ENCODE measurements at regions not wholly inside any gene's neighbourhood (a gene's known extent, or its start where the extent isn't known, plus 50 kb on each side); places are given as distances from the start of the nearest gene placed in this dataset.
A peak's percentile ranks its signal among the peaks of the same experiment; 100 is the strongest.

- DNase-seq (ENCODE audit: low read depth in 2 of 2): no peak
Measured at GRCh38 chrX:109312757-109313156, 169.1 kb downstream of the GUCY2F start.

- DNase-seq (ENCODE audit: low read depth in 2 of 2): no peak
Measured at GRCh38 chrX:109310031-109310430, 171.9 kb downstream of the GUCY2F start.

- no peak for DNase-seq (ENCODE audit: low read depth in 2 of 2)
Measured at GRCh38 chrX:109301177-109301576, 180.7 kb downstream of the GUCY2F start.

- DNase-seq (ENCODE audit: low read depth in 2 of 2): no peak
Measured at GRCh38 chrX:109300415-109300814, 181.5 kb downstream of the GUCY2F start.

GRCh38 chrX:109299091-109299490, 182.8 kb downstream of the GUCY2F start:
- DNase-seq (ENCODE audit: low read depth in 2 of 2): no peak

- DNase-seq (ENCODE audit: low read depth in 2 of 2): no peak
Measured at GRCh38 chrX:109294097-109294814, 187.6 kb downstream of the GUCY2F start.

- DNase-seq (ENCODE audit: low read depth in 2 of 2): no peak
Measured at GRCh38 chrX:109283870-109284269, 198.0 kb downstream of the GUCY2F start.

- no peak for DNase-seq (ENCODE audit: low read depth in 2 of 2)
Measured at GRCh38 chrX:109281483-109282275, 200.2 kb downstream of the GUCY2F start.

DNA sequence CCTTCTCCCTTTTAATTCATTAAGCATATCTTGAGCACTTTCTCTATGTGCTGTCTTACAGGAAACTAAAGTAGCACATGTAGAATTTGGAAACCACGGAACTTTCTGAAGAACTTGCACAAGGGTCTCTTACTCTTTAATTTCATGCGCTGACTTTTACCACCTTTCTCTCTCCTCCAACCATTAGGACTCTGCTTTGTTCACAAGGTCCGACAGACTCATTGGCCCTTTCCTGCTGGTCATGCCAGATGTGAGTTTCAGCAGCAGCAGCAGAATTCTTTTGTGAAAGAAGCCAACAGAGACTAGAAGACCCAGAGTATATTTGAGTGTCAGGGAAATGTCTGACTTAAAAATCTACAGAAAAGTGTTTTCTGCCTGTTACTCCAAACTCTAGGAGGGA, 207.1 kb downstream of the GUCY2F start:
- DNase-seq (ENCODE audit: low read depth in 2 of 2): no peak

GRCh38 chrX:109270580-109271484, 211.1 kb downstream of the GUCY2F start:
- peak; percentile 5 to 10 for DNase-seq (ENCODE audit: low read depth in 2 of 2)

DNA sequence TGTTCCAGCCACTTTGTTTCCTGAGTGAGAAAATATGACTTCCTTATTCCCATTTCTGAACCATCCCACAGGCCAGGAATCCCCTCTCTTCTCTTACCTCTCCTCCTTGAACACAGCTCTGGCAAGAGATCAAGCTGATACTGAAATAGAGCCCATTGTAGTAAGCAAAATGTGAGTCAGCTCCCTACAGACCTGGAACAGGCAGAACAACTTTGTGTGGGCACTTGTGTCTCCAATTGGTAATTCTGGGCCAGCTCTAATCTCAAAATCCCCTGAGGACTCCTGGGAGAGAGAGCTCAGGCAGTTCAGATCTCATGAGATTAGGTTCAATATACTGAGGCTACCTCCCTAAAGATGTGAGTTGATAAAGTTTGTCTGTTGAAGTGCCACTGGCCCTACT, 213.5 kb downstream of the GUCY2F start:
- no peak for DNase-seq (ENCODE audit: low read depth in 2 of 2)

DNA sequence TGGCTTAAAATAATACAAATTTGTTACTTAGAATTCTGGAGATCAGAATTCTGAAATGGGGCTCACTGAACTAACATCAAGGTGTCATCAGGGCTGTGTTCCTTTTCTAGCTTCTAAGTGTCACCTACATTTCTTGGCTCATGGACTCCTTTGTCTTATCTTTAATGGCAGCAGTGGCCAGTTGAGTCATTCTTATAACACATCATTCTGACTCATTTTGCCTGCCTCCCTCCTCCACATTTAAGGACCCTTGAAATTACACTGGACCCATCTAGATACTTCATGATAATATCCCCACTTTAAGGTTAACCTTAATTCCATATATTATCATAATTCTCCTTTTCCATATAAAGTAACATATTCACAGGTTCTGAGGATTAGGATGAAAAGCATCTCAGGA, 215.9 kb downstream of the GUCY2F start:
- no peak for DNase-seq (ENCODE audit: low read depth in 2 of 2)

GRCh38 chrX:109264878-109265277, 217.0 kb downstream of the GUCY2F start:
- no peak for DNase-seq (ENCODE audit: low read depth in 2 of 2)

GRCh38 chrX:109261279-109261678, 220.6 kb downstream of the GUCY2F start:
- no peak for DNase-seq (ENCODE audit: low read depth in 2 of 2)

DNA sequence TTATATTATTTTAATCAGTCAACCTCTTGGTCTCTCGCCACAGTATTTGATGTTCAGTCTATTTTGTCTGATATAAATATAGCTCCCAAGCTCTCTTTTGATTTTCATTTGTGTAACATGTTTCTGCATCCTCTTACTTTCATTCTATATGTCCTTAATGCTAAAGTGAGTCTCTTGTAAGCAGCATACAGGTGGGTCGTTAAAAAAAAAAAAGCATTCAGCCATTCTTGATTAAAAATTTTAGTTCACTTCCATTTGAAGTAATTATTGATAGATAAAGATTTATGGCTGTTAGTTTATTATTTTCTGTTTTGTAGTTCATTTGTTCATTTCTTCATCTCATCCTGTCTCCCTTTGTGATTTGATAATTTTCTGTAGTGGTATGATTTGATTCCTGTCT, 229.1 kb downstream of the GUCY2F start:
- no peak for DNase-seq (ENCODE audit: low read depth in 2 of 2)

GRCh38 chrX:109218761-109219160, 263.1 kb downstream of the GUCY2F start:
- no peak for DNase-seq (ENCODE audit: low read depth in 2 of 2)

GRCh38 chrX:109199726-109200125, 282.2 kb downstream of the GUCY2F start:
- no peak for DNase-seq (ENCODE audit: low read depth in 2 of 2)

- no peak for DNase-seq (ENCODE audit: low read depth in 2 of 2)
Measured at GRCh38 chrX:109190542-109190941, 291.3 kb downstream of the GUCY2F start.

DNA sequence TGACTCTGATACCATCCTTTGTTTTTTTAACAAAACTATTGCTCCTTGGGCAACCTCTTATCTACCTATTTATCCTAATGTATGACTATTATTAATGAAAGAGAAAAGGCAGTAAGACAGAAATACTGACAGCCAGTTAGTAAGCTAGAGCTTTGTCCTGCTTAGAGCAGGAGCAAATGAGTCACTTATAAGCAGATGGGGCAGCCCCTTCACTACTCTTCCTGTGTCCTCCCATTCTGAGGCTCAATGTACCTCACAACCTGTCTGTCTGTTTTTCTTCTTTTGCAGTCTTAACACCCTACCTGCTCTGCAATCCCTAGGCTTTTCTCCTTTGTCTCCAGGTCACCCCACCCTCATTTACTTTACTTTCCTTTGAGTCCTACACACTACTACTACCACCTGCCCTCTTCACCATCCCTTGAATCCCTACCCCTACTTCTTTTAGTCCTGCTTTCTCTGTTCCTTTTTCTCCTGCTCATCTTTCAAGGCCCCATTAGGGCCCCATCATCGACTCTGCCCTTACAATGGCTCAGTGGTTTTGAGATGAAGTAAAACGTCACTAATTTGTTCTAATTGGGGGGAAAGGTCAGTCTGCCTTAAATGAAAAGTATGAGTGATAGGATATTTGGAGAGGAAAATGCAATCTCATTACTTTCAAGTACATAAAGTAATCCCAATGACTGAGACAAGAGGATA, 294.3 kb downstream of the GUCY2F start:
- no peak for DNase-seq (ENCODE audit: low read depth in 2 of 2)

- no peak for DNase-seq (ENCODE audit: low read depth in 2 of 2)
Measured at GRCh38 chrX:109186939-109187338, 294.9 kb downstream of the GUCY2F start.

DNA sequence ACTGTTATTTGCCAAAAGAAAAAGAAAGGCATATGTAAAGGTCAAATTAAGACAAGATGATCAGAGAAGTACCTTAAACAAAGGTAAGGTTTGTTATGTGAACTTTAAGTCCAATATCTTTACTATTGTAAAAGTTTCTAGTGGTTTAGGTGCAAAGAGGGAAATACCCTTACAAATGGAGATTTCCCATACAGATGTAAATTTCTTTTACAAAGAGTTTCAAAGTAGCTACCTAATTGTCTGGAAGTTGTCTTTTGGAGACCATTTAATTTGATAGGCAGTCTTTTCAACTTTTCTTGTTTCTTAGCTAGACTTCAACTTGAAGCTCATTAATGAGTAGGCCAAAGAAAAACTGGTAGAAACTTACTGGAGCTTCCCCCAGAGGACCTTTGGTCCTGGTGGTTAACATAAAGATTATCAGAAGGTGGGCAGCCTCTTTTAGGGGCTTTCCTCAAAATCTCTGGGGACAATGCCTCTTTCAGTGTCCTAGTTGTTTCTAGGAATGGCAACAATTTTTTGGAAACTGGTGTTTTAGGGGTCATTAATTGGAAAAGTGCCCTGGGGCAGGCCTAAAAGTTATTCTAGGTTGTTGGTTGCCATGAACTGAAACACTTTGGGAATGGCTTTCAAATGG, 297.3 kb downstream of the GUCY2F start:
- no peak for DNase-seq (ENCODE audit: low read depth in 2 of 2)
